Aorta (tissue), 5 donors: ENCODE measurements at regions not wholly inside any gene's neighbourhood (a gene's known extent, or its start where the extent isn't known, plus 50 kb on each side); places are given as distances from the start of the nearest gene placed in this dataset.
"Not testable (repeated sequence)": the region's sequence is repeated elsewhere in the genome, so short reads cannot be mapped to it uniquely, and the experiment has no call there.

Source experiments
- ATAC-seq: fragments of 200-7000 bp; cut with Tn5 transposase; one replicate; pipeline ENCODE4 v1.9.1; 2022; ENCODE audit warnings: moderate library complexity; ENCODE audit not compliant: low FRiP score
- DNase-seq, 2 donors: peaks; one replicate each; pipeline ENCODE4 v3.0.0-alpha.2; 2020
- H3K27ac ChIP-seq, 2 donors: one replicate each; pipeline ENCODE4 v1.5.1; 2013; ENCODE audit warnings: low read length in 2 of 2, mild to moderate bottlenecking in 2 of 2, moderate library complexity in 2 of 2, control low read depth in 1 of 2, inconsistent platforms in 1 of 2, low read depth in 1 of 2
- H3K27me3 ChIP-seq, 2 donors: one replicate each; pipeline ENCODE4 v1.6.1; 2013; ENCODE audit warnings: control low read depth in 1 of 2, low read length in 1 of 2, mild to moderate bottlenecking in 1 of 2, moderate library complexity in 1 of 2; ENCODE audit not compliant: insufficient read depth in 2 of 2, control insufficient read depth in 1 of 2
- H3K36me3 ChIP-seq, 2 donors: one replicate each; pipeline ENCODE4 v1.6.1; 2013; ENCODE audit warnings: control low read depth in 1 of 2, low read length in 1 of 2, mild to moderate bottlenecking in 1 of 2; ENCODE audit not compliant: insufficient read depth in 2 of 2, control insufficient read depth in 1 of 2
- H3K4me1 ChIP-seq, 2 donors: one replicate each; pipeline ENCODE4 v1.6.1; 2013; ENCODE audit warnings: low read length in 2 of 2, control low read depth in 1 of 2, mild to moderate bottlenecking in 1 of 2, moderate library complexity in 1 of 2; ENCODE audit not compliant: insufficient read depth in 2 of 2, control insufficient read depth in 1 of 2
- H3K4me3 ChIP-seq, 2 donors: one replicate each; pipeline ENCODE4 v1.5.1; 2013; ENCODE audit warnings: low read length in 2 of 2, control low read depth in 1 of 2, mild to moderate bottlenecking in 1 of 2
- H3K9me3 ChIP-seq: one replicate; pipeline ENCODE4 v1.6.1; 2013; ENCODE audit warnings: mild to moderate bottlenecking, low read length; ENCODE audit not compliant: control insufficient read depth
- WGBS, 2 donors: extraction: QIAGEN DNeasy Blood & Tissue Kit; methylation state at CpG; one replicate each; pipeline ENCODE4 v1.1.7; 2013; 5-methylcytosine and 5-hydroxymethylcytosine counted together
- intact Hi-C, 2 donors: fragments of 100-400 bp; cut with DNase I; formaldehyde crosslinking; loops; one replicate each; pipeline versions ENCODE4 v1.14.2 to v1.15.0; 2022
- donor health status: healthy with polysubstance abuse.
- donor health status: Bipolar disorder and iron deficiency.
- donor health status: DM: no; HTN: no; CAD: no.
- donor health status: DM: no; HTN: no; CAD: no.
- donor health status: DM: yes; HTN: yes; CAD: no.

GRCh38 chr2:184370954-184371353 is 227.4 kb upstream of the ZNF804A start:
- no peaks in the 10 kb centered on the region for H3K36me3 ChIP-seq

GRCh38 chr2:184371641-184372040 is 226.7 kb upstream of the ZNF804A start:
- Histone ChIP-seq H3K4me3 (no peak overlapping the region), H3K9me3 (peaks cover 2% of the 10 kb centered on the region), H3K36me3 (no peaks in the 10 kb centered on the region), H3K27me3 (no peaks in the 10 kb centered on the region), H3K27ac (no peak overlapping the region), H3K4me1 (no peaks in the 10 kb centered on the region)
- ATAC-seq (no peak), DNase-seq (no peak)
- 78 to 85% methylated on average over 1 of the region's 1 CpG for WGBS, 2 donors
- intact Hi-C loops = no loop called here

More at GRCh38 chr2:184370954-184371353, 227.4 kb upstream of the ZNF804A start:
- Histone ChIP-seq H3K4me3 (no peak overlapping the region), H3K27ac (no peak overlapping the region), H3K9me3 (peaks cover 2% of the 10 kb centered on the region), H3K27me3 (no peaks in the 10 kb centered on the region), H3K4me1 (no peaks in the 10 kb centered on the region)
- intact Hi-C loops = no loop called here
- DNase-seq = no peak
- no peak for ATAC-seq

- DNase-seq (no peak), ATAC-seq (no peak)
- Histone ChIP-seq H3K36me3 (no peaks in the 10 kb centered on the region), H3K9me3 (peaks cover 2% of the 10 kb centered on the region), H3K27me3 (no peaks in the 10 kb centered on the region), H3K4me1 (no peaks in the 10 kb centered on the region), H3K4me3 (no peak overlapping the region), H3K27ac (no peak overlapping the region)
- intact Hi-C loops = no loop called here
These were observed 225.8 kb upstream of the ZNF804A start for GRCh38 chr2:184372484-184372883.

GRCh38 chr2:184394642-184395041 is 203.7 kb upstream of the ZNF804A start:
- Histone ChIP-seq H3K4me3 (no peak overlapping the region), H3K27me3 (no peaks in the 10 kb centered on the region), H3K9me3 (no peaks in the 10 kb centered on the region), H3K4me1 (no peaks in the 10 kb centered on the region), H3K36me3 (no peaks in the 10 kb centered on the region), H3K27ac (no peak overlapping the region)
- DNase-seq (no peak), ATAC-seq (no peak)
- intact Hi-C loops = no loop called here

GRCh38 chr2:184402381-184402780 is 195.9 kb upstream of the ZNF804A start:
- Histone ChIP-seq H3K9me3 (no peaks in the 10 kb centered on the region), H3K27me3 (no peaks in the 10 kb centered on the region), H3K4me3 (no peak overlapping the region), H3K27ac (no peak overlapping the region), H3K4me1 (no peaks in the 10 kb centered on the region), H3K36me3 (no peaks in the 10 kb centered on the region)
- ATAC-seq = no peak
- intact Hi-C loops = no loop called here
- no peak for DNase-seq

GRCh38 chr2:184407041-184407630 is 191.2 kb upstream of the ZNF804A start:
- H3K4me3 ChIP-seq, ATAC-seq, intact Hi-C loops, DNase-seq, H3K9me3 ChIP-seq, H3K27ac ChIP-seq, H3K27me3 ChIP-seq, H3K36me3 ChIP-seq, H3K4me1 ChIP-seq: not testable (repeated sequence)
- 30 to 37% methylated on average over 7 of the region's 7 CpGs for WGBS, 2 donors

GRCh38 chr2:184410160-184410559 is 188.2 kb upstream of the ZNF804A start:
- ATAC-seq (no peak), DNase-seq (no peak)
- H3K27ac ChIP-seq = no peak overlapping the region
- no peaks in the 10 kb centered on the region for H3K9me3 ChIP-seq
- no peaks in the 10 kb centered on the region for H3K4me1 ChIP-seq
- 19 to 22% methylated on average over 1 of the region's 1 CpG for WGBS, 2 donors
- H3K4me3 ChIP-seq = no peak overlapping the region
- intact Hi-C loops = no loop called here
- no peaks in the 10 kb centered on the region for H3K27me3 ChIP-seq
- H3K36me3 ChIP-seq = no peaks in the 10 kb centered on the region

GRCh38 chr2:184413221-184413620 is 185.1 kb upstream of the ZNF804A start:
- ATAC-seq (no peak), DNase-seq (no peak)
- Histone ChIP-seq H3K4me1 (no peaks in the 10 kb centered on the region), H3K27ac (no peak overlapping the region), H3K36me3 (no peaks in the 10 kb centered on the region), H3K9me3 (no peaks in the 10 kb centered on the region), H3K4me3 (no peak overlapping the region), H3K27me3 (no peaks in the 10 kb centered on the region)
- intact Hi-C loops = no loop called here
- 84 to 88% methylated on average over 2 of the region's 2 CpGs for WGBS, 2 donors

- H3K27ac ChIP-seq = no peak overlapping the region
- DNase-seq = no peak
- intact Hi-C loops = no loop called here
- no peaks in the 10 kb centered on the region for H3K4me1 ChIP-seq
- H3K4me3 ChIP-seq = no peak overlapping the region
- no peaks in the 10 kb centered on the region for H3K36me3 ChIP-seq
- no peaks in the 10 kb centered on the region for H3K27me3 ChIP-seq
- no peaks in the 10 kb centered on the region for H3K9me3 ChIP-seq
- ATAC-seq = no peak
- 65 to 68% methylated on average over 1 of the region's 1 CpG for WGBS, 2 donors
These were observed 184.6 kb upstream of the ZNF804A start for GRCh38 chr2:184413671-184414229.
